GM12873 (cell line): ENCODE measurements at regions not wholly inside any gene's neighbourhood (a gene's known extent, or its start where the extent isn't known, plus 50 kb on each side); places are given as distances from the start of the nearest gene placed in this dataset.

Experiments
- CTCF ChIP-seq: IDR thresholded peaks from 2 replicates; pipeline ENCODE4 v1.5.1; 2012; ENCODE audit warnings: low read depth, mild to moderate bottlenecking, moderate library complexity, low read length, control low read depth; ENCODE audit not compliant: insufficient read depth; ENCODE audit errors: missing control alignments

- no peak for TF ChIP-seq CTCF
Observed at GRCh38 chr3:153673853-153674252, 447.3 kb upstream of the ARHGEF26 start.

- no peak for TF ChIP-seq CTCF
Observed at GRCh38 chr3:153679714-153680113, 441.5 kb upstream of the ARHGEF26 start.

- no peak for TF ChIP-seq CTCF
Observed at GRCh38 chr3:153680526-153680925, 440.7 kb upstream of the ARHGEF26 start.

- no peak for TF ChIP-seq CTCF
Observed at GRCh38 chr3:153681057-153681456, 440.1 kb upstream of the ARHGEF26 start.

GRCh38 chr3:153688301-153689120 is 432.7 kb upstream of the ARHGEF26 start:
- TF ChIP-seq CTCF: no peak

- TF ChIP-seq CTCF: no peak
Observed at GRCh38 chr3:153693207-153693606, 428.0 kb upstream of the ARHGEF26 start.

- no peak for TF ChIP-seq CTCF
Observed at GRCh38 chr3:153702106-153702505, 419.1 kb upstream of the ARHGEF26 start.
